Sigmoid colon (tissue), 6 donors: ENCODE measurements at regions not wholly inside any gene's neighbourhood (a gene's known extent, or its start where the extent isn't known, plus 50 kb on each side); places are given as distances from the start of the nearest gene placed in this dataset.

Experiments
- DNase-seq: peaks from one replicate; pipeline ENCODE4 v3.0.0-alpha.2; 2019
- H3K27ac ChIP-seq, 4 donors: fragments of 200-600 bp; sonication (generic); one replicate each; pipeline ENCODE4 v1.5.1; 2016 to 2019; ENCODE audit warnings: mild to moderate bottlenecking in 1 of 4
- H3K27me3 ChIP-seq, 3 donors: fragments of 200-600 bp; sonication (generic); one replicate each; pipeline ENCODE4 v1.5.1; 2019; ENCODE audit warnings: mild to moderate bottlenecking in 1 of 3
- H3K36me3 ChIP-seq, 4 donors: fragments of 200-600 bp; sonication (generic); one replicate each; pipeline ENCODE4 v1.5.1; 2016 to 2019
- H3K4me1 ChIP-seq, 4 donors: fragments of 200-600 bp; sonication (generic); one replicate each; pipeline ENCODE4 v1.5.1; 2017 to 2019
- H3K4me3 ChIP-seq, 4 donors: fragments of 200-600 bp; sonication (generic); one replicate each; pipeline ENCODE4 v1.5.1; 2017 to 2019; ENCODE audit warnings: mild to moderate bottlenecking in 2 of 4, moderate library complexity in 1 of 4
- H3K9me3 ChIP-seq, 4 donors: fragments of 200-600 bp in 3 of 4; sonication (generic) in 3 of 4; one replicate each; pipeline versions ENCODE4 v1.5.1 to v1.6.1; 2013 to 2019
- EP300 ChIP-seq, 4 donors: sonication (generic); formaldehyde crosslinking; IDR thresholded peaks; one replicate each; pipeline ENCODE4 v1.6.1; 2017; ENCODE audit warnings: antibody characterized with exemption in 4 of 4
- POLR2A ChIP-seq, 2 donors: fragments of 450-650 bp; IDR thresholded peaks; one replicate each; pipeline ENCODE4 v1.6.1; 2016; ENCODE audit warnings: antibody characterized with exemption in 2 of 2, mild to moderate bottlenecking in 2 of 2, moderate library complexity in 2 of 2
- POLR2AphosphoS5 ChIP-seq, 4 donors: sonication (generic); formaldehyde crosslinking; IDR thresholded peaks; one replicate each; pipeline ENCODE4 v1.6.1; 2017; ENCODE audit warnings: antibody characterized with exemption in 4 of 4
- WGBS, 2 donors: extraction: QIAGEN DNeasy Blood & Tissue Kit; methylation state at CpG; one replicate each; pipeline ENCODE4 v1.1.7; 2013; 5-methylcytosine and 5-hydroxymethylcytosine counted together
- intact Hi-C: fragments of 100-400 bp; cut with DNase I; formaldehyde crosslinking; loops from one replicate; pipeline ENCODE4 v1.15.1; 2023
- TF ChIP-seq, protein P1 (sequence below), 4 experiments: fragments of 450-650 bp in 3 of 4; fragments of 200-600 bp in 1 of 4; IDR thresholded peaks; one replicate each; pipeline ENCODE4 v1.5.1; 2016 to 2019; ENCODE audit warnings: antibody characterized with exemption in 4 of 4, mild to moderate bottlenecking in 3 of 4, moderate library complexity in 2 of 4
- donor health status: healthy with polysubstance abuse.
- donor health status: healthy.

DNA sequence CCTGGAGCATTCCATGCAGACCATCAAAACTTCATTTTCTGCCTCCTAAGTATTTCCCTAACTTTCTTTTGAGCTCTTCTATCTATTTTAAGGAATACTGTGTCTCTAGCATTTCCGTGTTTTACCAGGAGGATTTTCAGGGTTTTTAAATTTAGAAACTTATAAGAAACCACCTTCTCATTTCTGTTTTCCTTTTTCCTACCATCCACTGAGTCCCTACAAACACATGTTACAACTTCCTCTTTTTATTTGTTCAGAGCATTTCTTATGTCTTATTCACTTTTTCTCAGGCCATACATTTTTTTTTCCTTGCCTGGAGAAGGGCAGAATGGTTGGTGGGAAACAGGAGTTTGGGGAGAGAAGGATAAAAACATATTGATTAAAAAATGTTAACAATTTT lies 130.0 kb upstream of the BMP5 start:
- Histone ChIP-seq H3K27me3 (no peaks in the 10 kb centered on the region), H3K4me1 (no peaks in the 10 kb centered on the region), H3K9me3 (no peaks in the 10 kb centered on the region), H3K36me3 (no peaks in the 10 kb centered on the region), H3K4me3 (no peak overlapping the region), H3K27ac (no peak overlapping the region)
- TF ChIP-seq POLR2AphosphoS5 (IDR thresholded peaks at IDR 0.05) (no peak), EP300 (IDR thresholded peaks at IDR 0.05) (no peak), POLR2A (IDR thresholded peaks at IDR 0.05) (no peak)
- TF ChIP-seq, protein P1, sequence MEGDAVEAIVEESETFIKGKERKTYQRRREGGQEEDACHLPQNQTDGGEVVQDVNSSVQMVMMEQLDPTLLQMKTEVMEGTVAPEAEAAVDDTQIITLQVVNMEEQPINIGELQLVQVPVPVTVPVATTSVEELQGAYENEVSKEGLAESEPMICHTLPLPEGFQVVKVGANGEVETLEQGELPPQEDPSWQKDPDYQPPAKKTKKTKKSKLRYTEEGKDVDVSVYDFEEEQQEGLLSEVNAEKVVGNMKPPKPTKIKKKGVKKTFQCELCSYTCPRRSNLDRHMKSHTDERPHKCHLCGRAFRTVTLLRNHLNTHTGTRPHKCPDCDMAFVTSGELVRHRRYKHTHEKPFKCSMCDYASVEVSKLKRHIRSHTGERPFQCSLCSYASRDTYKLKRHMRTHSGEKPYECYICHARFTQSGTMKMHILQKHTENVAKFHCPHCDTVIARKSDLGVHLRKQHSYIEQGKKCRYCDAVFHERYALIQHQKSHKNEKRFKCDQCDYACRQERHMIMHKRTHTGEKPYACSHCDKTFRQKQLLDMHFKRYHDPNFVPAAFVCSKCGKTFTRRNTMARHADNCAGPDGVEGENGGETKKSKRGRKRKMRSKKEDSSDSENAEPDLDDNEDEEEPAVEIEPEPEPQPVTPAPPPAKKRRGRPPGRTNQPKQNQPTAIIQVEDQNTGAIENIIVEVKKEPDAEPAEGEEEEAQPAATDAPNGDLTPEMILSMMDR (IDR thresholded peaks at IDR 0.05) = no peak
- 44 to 85% methylated on average over 1 of the region's 1 CpG for WGBS, 2 donors
- intact Hi-C loops = no loop called here
- DNase-seq = no peak

DNA sequence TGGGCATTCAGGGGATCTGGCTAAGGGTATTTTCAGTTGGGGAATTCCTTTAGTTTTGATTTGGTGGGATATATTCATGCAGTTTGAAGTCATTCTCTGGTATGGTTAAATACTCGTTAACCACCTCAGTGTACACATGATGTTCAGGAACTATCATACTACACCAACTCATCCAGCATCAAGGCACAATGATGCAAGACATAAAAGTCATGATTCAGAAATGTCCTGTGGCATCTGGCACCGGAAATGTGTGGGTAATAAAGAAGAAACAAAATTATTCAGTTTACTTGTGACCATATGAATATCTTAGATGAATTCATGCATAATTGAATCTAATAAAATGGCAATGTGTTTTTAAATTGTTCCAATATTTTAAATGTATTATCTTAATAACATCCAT lies 129.0 kb upstream of the BMP5 start:
- TF ChIP-seq, protein P1 (IDR thresholded peaks at IDR 0.05) = no peak
- no peak for TF ChIP-seq POLR2A (IDR thresholded peaks at IDR 0.05)
- TF ChIP-seq EP300 (IDR thresholded peaks at IDR 0.05) = no peak
- no peak for TF ChIP-seq POLR2AphosphoS5 (IDR thresholded peaks at IDR 0.05)
- DNase-seq = no peak
- H3K4me3 ChIP-seq = no peak overlapping the region
- no peaks in the 10 kb centered on the region for H3K27me3 ChIP-seq
- H3K9me3 ChIP-seq = no peaks in the 10 kb centered on the region
- H3K36me3 ChIP-seq = no peaks in the 10 kb centered on the region
- H3K27ac ChIP-seq = no peak overlapping the region
- WGBS, 2 donors = 61 to 70% methylated on average over 2 of the region's 2 CpGs
- H3K4me1 ChIP-seq = no peaks in the 10 kb centered on the region
- intact Hi-C loops = no loop called here

- no peaks in the 10 kb centered on the region for H3K27me3 ChIP-seq
- intact Hi-C loops = no loop called here
- H3K4me1 ChIP-seq = no peaks in the 10 kb centered on the region
- no peak for DNase-seq
- TF ChIP-seq, protein P1 (IDR thresholded peaks at IDR 0.05) = no peak
- no peak for TF ChIP-seq POLR2A (IDR thresholded peaks at IDR 0.05)
- TF ChIP-seq EP300 (IDR thresholded peaks at IDR 0.05) = no peak
- no peak for TF ChIP-seq POLR2AphosphoS5 (IDR thresholded peaks at IDR 0.05)
- H3K9me3 ChIP-seq = no peaks in the 10 kb centered on the region
- WGBS, 2 donors = 82 to 91% methylated on average over 2 of the region's 2 CpGs
- H3K4me3 ChIP-seq = no peak overlapping the region
- H3K27ac ChIP-seq = no peak overlapping the region
- no peaks in the 10 kb centered on the region for H3K36me3 ChIP-seq
Measured at GRCh38 chr6:56003616-56004015, 128.2 kb upstream of the BMP5 start.

DNA sequence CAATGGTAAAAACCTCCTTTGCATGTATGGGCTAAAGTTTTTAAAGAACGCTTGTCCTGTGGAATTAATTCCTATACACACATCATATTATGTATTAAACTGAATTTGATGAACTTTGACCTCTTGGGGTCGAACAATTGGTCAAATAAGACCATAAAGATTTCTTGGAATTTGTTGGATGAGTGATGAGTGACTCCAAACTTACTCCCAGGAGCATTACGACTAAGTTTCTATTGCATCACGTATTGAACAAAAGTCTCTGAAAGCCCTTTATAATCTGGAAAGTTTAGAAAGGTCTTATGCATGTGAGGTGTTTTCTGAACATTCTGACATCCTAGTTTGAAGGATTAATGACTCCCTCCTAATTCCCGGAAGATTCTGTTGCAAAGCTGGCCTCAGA lies 126.9 kb upstream of the BMP5 start:
- WGBS, 2 donors = 69 to 80% methylated on average over 5 of the region's 5 CpGs

DNA sequence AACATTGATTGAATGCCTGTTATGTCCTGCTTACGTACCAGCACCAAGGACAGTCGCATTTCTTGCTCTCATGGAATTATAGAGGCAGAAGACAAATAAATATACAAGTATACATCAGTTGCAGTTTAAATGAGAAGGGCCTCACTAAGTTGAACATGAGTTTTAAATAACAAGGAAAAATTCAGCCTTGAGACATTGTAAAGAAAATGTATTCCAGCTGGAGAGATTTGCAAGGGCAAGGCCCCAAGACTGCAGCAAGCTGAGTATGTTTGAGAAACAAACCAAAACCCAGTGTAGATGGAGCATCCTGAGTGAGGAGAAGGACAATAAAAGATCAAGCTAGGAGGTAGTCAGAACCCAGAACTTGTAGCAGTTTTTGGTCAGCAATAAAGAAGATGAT lies 123.2 kb upstream of the BMP5 start:
- intact Hi-C loops = no loop called here
- no peaks in the 10 kb centered on the region for H3K36me3 ChIP-seq
- H3K27ac ChIP-seq = no peak overlapping the region
- no peaks in the 10 kb centered on the region for H3K9me3 ChIP-seq
- TF ChIP-seq, protein P1 (IDR thresholded peaks at IDR 0.05) = no peak
- TF ChIP-seq POLR2AphosphoS5 (IDR thresholded peaks at IDR 0.05) (no peak), EP300 (IDR thresholded peaks at IDR 0.05) (no peak), POLR2A (IDR thresholded peaks at IDR 0.05) (no peak)
- DNase-seq = no peak
- H3K4me3 ChIP-seq = no peak overlapping the region
- 75 to 82% methylated on average over 2 of the region's 2 CpGs for WGBS, 2 donors
- no peaks in the 10 kb centered on the region for H3K4me1 ChIP-seq
- H3K27me3 ChIP-seq = no peaks in the 10 kb centered on the region

More for the DNA sequence above, 126.9 kb upstream of the BMP5 start:
- Histone ChIP-seq H3K27me3 (no peaks in the 10 kb centered on the region), H3K36me3 (no peaks in the 10 kb centered on the region), H3K4me1 (no peaks in the 10 kb centered on the region), H3K4me3 (no peak overlapping the region), H3K27ac (no peak overlapping the region), H3K9me3 (no peaks in the 10 kb centered on the region)
- intact Hi-C loops = no loop called here
- no peak for DNase-seq
- TF ChIP-seq POLR2A (IDR thresholded peaks at IDR 0.05) (no peak), POLR2AphosphoS5 (IDR thresholded peaks at IDR 0.05) (no peak), EP300 (IDR thresholded peaks at IDR 0.05) (no peak)
- TF ChIP-seq, protein P1 (IDR thresholded peaks at IDR 0.05) = no peak
